Activated CD4-positive, alpha-beta memory T cell treated with anti-CD3 and anti-CD28 coated beads, Interleukin-2, amount 10 ng/mL, durations not matched to agents 7 days and 5 days (primary cell): ENCODE measurements at regions not wholly inside any gene's neighbourhood (a gene's known extent, or its start where the extent isn't known, plus 50 kb on each side); places are given as distances from the start of the nearest gene placed in this dataset.

Experiments
- CTCF ChIA-PET: fragments of 350-600 bp; sonication (Branson Sonifier 250); formaldehyde crosslinking; loops from one replicate; lab custom pipeline; 2021; ENCODE audit warnings: antibody characterized with exemption, inconsistent platforms; lab: Charles Lee
- POLR2A ChIA-PET: fragments of 350-600 bp; sonication (Branson Sonifier 250); formaldehyde crosslinking; loops from one replicate; lab custom pipeline; 2021; ENCODE audit warnings: antibody characterized with exemption; lab: Charles Lee
- DNase-seq: peaks from one replicate; pipeline ENCODE4 v3.0.0-alpha.2; 2020
- H3K27ac Mint-ChIP-seq: one replicate; pipeline ENCODE4 v1.8.0; 2021; ENCODE audit warnings: mild to moderate bottlenecking, mixed read lengths
- H3K27me3 Mint-ChIP-seq: one replicate; pipeline ENCODE4 v1.8.0; 2021; ENCODE audit warnings: mixed read lengths
- H3K36me3 Mint-ChIP-seq: one replicate; pipeline ENCODE4 v1.8.0; 2021; ENCODE audit warnings: low read depth, mixed read lengths
- H3K4me1 Mint-ChIP-seq: one replicate; pipeline ENCODE4 v1.8.0; 2021; ENCODE audit warnings: mixed read lengths
- H3K4me3 Mint-ChIP-seq: one replicate; pipeline ENCODE4 v1.8.0; 2021; ENCODE audit warnings: mild to moderate bottlenecking, mixed read lengths
- H3K9me3 Mint-ChIP-seq: one replicate; pipeline ENCODE4 v1.8.0; 2021; ENCODE audit warnings: mixed read lengths

GRCh38 chr9:24416136-24416535 lies 129.6 kb downstream of the IZUMO3 start:
- no peaks in the 10 kb centered on the region for H3K4me1 Mint-ChIP-seq
- no peaks in the 10 kb centered on the region for H3K36me3 Mint-ChIP-seq
- peaks cover 21% of the 10 kb centered on the region for H3K9me3 Mint-ChIP-seq
- ChIA-PET CTCF (no interaction called here), POLR2A (no interaction called here)
- no peak overlapping the region for H3K27ac Mint-ChIP-seq
- no peak for DNase-seq
- no peaks in the 10 kb centered on the region for H3K27me3 Mint-ChIP-seq
- no peak overlapping the region for H3K4me3 Mint-ChIP-seq

DNA sequence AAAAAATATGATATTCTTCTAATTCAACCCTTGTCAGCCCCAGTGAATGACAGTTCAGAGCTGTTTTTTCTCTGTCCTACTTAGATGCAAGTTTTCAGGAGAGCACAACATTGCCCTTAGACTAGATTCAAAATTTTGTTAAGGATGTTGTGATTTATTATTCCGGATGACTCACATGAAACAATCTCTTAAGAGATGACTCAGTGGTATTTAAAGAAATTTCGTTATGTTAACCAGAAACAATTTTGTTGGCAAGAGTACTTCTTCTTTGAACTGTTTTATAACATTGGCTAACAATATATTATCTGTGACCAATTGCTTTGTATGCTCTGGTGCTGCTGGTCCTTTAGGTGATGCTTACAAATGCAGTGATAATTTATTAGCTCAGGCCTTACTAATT lies 132.0 kb downstream of the IZUMO3 start:
- H3K4me1 Mint-ChIP-seq = no peaks in the 10 kb centered on the region
- CTCF ChIA-PET = no interaction called here
- H3K27me3 Mint-ChIP-seq = no peaks in the 10 kb centered on the region
- no peak for DNase-seq
- H3K27ac Mint-ChIP-seq = no peak overlapping the region
- POLR2A ChIA-PET = no interaction called here
- no peak overlapping the region for H3K4me3 Mint-ChIP-seq
- H3K9me3 Mint-ChIP-seq = peaks cover 22% of the 10 kb centered on the region
- H3K36me3 Mint-ChIP-seq = no peaks in the 10 kb centered on the region

DNA sequence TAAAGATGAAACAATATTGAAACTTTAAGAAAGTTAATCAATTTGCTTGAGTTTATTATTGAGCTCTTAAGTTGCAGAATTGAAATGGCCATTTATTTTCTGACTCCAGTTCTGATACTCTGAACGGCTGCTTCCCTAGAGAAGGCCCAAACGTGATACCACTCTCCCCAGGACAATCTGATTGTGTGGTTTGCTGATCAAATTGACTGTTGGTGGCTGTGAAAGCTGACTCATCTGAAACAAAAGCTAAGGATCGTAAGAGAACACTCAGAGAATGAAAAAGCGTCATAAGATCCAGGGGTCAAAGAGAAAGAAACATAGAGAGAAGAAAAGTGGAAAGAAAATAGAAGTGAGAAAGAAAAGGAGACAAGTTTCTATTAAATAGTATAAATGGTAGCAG lies 147.2 kb downstream of the IZUMO3 start:
- CTCF ChIA-PET = no interaction called here

DNA sequence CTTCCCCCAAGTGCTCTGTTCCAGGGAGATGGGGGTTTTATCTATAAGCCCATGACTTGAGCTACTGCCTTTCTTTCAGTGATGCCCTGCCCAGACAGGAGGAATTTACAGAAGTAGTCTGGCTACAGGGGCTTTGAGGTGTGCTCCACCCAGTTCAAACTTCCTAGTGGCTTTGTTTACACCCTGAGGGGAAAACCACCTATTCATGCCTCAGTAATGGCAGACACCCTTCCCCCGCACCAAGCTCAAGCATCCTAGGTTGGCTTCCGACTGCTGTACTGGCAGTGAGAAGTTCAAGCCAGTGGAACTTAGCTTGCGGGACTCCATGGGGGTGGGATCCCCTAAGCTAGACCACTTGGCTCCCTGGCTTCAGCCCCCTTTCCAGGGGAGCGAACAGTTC lies 154.6 kb downstream of the IZUMO3 start:
- no peaks in the 10 kb centered on the region for H3K27me3 Mint-ChIP-seq
- no peak overlapping the region for H3K4me3 Mint-ChIP-seq
- no peaks in the 10 kb centered on the region for H3K4me1 Mint-ChIP-seq
- peaks cover 12% of the 10 kb centered on the region for H3K9me3 Mint-ChIP-seq
- DNase-seq = no peak
- no peaks in the 10 kb centered on the region for H3K36me3 Mint-ChIP-seq
- no peak overlapping the region for H3K27ac Mint-ChIP-seq
- POLR2A ChIA-PET = no interaction called here
- CTCF ChIA-PET = no interaction called here

More for the DNA sequence above, 147.2 kb downstream of the IZUMO3 start:
- H3K27ac Mint-ChIP-seq = no peak overlapping the region
- H3K36me3 Mint-ChIP-seq = no peaks in the 10 kb centered on the region
- no peaks in the 10 kb centered on the region for H3K27me3 Mint-ChIP-seq
- POLR2A ChIA-PET = no interaction called here
- H3K4me1 Mint-ChIP-seq = no peaks in the 10 kb centered on the region
- H3K9me3 Mint-ChIP-seq = peaks cover 14% of the 10 kb centered on the region
- DNase-seq = no peak
- H3K4me3 Mint-ChIP-seq = no peak overlapping the region

DNA sequence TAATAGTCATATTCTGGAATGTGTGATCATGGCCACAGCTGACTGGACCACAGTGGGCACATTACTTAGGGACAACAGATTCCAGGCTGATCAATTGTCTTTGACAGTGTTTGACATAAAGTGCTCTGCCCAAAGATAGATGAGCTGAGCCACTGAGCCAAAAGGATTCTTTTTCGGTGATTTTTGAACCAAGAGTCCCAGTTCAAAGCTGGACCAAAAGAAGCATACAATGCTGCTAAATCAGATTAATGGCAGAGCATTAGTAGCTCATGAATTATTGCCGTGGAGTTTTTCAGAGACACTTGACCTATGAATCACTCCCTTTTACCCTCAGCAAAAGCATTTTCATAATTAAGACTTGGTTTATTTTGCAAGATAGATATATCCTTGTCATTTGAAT lies 160.6 kb downstream of the IZUMO3 start:
- no peaks in the 10 kb centered on the region for H3K4me1 Mint-ChIP-seq
- H3K4me3 Mint-ChIP-seq = no peak overlapping the region
- ChIA-PET POLR2A (no interaction called here), CTCF (interaction anchor here (0.6 kb wide), 1 partner anchor 127 kb away, joined by 3 read pairs; no protein-coding TSS in a partner anchor)
- H3K27ac Mint-ChIP-seq = no peak overlapping the region
- H3K36me3 Mint-ChIP-seq = no peaks in the 10 kb centered on the region
- H3K27me3 Mint-ChIP-seq = no peaks in the 10 kb centered on the region
- peaks cover 7% of the 10 kb centered on the region for H3K9me3 Mint-ChIP-seq
- DNase-seq = no peak

GRCh38 chr9:24382566-24382965 lies 163.1 kb downstream of the IZUMO3 start:
- H3K27me3 Mint-ChIP-seq = no peaks in the 10 kb centered on the region
- peaks cover 4% of the 10 kb centered on the region for H3K9me3 Mint-ChIP-seq
- no peak overlapping the region for H3K4me3 Mint-ChIP-seq
- no peaks in the 10 kb centered on the region for H3K4me1 Mint-ChIP-seq
- ChIA-PET CTCF (no interaction called here), POLR2A (no interaction called here)
- no peaks in the 10 kb centered on the region for H3K36me3 Mint-ChIP-seq
- no peak overlapping the region for H3K27ac Mint-ChIP-seq
- no peak for DNase-seq

GRCh38 chr9:24381205-24381604 lies 164.5 kb downstream of the IZUMO3 start:
- no peak for DNase-seq
- peaks cover 4% of the 10 kb centered on the region for H3K9me3 Mint-ChIP-seq
- ChIA-PET POLR2A (no interaction called here), CTCF (no interaction called here)
- H3K27ac Mint-ChIP-seq = no peak overlapping the region
- no peak overlapping the region for H3K4me3 Mint-ChIP-seq
- no peaks in the 10 kb centered on the region for H3K36me3 Mint-ChIP-seq
- H3K4me1 Mint-ChIP-seq = no peaks in the 10 kb centered on the region
- no peaks in the 10 kb centered on the region for H3K27me3 Mint-ChIP-seq

DNA sequence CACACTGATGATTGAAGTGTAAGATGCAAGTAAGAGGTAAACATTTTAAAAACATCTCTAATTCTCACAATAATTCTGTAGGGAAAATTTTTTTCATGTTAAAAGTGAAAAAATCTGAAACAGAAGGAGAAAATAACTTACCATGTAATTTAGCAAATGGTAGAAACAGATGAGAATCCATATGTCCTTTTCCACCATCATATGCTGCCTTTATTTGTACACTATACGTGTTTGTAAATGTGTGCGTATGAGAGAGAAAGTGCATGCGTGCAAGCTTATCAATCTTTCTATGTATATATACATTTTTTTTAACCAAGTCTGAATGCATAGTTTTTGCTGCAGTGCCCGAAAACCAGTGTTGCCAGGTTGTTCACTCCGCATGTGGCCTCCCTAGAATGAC lies 186.7 kb downstream of the IZUMO3 start:
- Mint-ChIP-seq H3K27me3 (no peaks in the 10 kb centered on the region), H3K4me3 (no peak overlapping the region), H3K9me3 (peaks cover 34% of the 10 kb centered on the region), H3K4me1 (no peaks in the 10 kb centered on the region), H3K36me3 (no peaks in the 10 kb centered on the region), H3K27ac (no peak overlapping the region)
- ChIA-PET POLR2A (no interaction called here), CTCF (no interaction called here)
- no peak for DNase-seq

DNA sequence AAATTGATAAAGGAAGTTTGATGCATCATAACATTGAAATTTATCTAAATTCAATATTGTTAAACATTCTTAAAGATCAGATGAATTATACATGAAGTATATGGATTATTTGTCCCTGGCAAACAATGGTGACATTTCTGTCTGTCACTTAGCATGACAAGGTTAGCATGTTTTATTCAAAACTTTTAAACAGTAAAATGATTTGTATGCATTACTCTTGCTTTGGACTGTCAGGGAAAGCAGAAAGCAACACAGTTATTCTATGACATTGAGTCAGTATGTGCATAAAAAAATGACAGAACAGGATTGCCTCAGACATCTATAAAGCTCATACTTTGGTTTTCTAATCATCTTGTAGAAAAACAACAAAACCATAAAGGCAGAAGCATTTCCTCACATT lies 193.7 kb downstream of the IZUMO3 start:
- no peaks in the 10 kb centered on the region for H3K4me1 Mint-ChIP-seq
- H3K27me3 Mint-ChIP-seq = no peaks in the 10 kb centered on the region
- ChIA-PET POLR2A (no interaction called here), CTCF (no interaction called here)
- H3K4me3 Mint-ChIP-seq = no peak overlapping the region
- no peak for DNase-seq
- H3K9me3 Mint-ChIP-seq = peaks cover 22% of the 10 kb centered on the region
- H3K27ac Mint-ChIP-seq = no peak overlapping the region
- no peaks in the 10 kb centered on the region for H3K36me3 Mint-ChIP-seq

DNA sequence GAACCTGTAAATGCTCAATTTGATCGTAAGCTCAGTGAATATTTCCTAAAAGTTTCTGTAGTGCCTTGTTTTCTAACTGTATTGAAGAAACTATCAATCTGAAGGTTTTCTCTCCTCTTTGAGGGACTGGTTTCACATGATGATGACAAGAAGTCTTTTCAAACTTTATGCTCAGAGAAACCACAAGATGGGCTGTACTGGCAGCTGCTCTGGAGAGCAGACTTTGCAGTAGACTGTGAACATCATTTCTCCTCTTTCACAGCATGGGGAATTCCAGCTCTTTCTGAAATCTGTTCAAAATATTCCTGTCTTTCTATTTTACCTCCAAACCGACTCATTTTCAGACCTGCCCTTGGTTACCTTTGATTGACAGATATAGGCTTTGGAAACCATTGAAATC lies 194.4 kb downstream of the IZUMO3 start:
- no peak overlapping the region for H3K4me3 Mint-ChIP-seq
- POLR2A ChIA-PET = no interaction called here
- H3K36me3 Mint-ChIP-seq = no peaks in the 10 kb centered on the region
- peaks cover 23% of the 10 kb centered on the region for H3K9me3 Mint-ChIP-seq
- no peaks in the 10 kb centered on the region for H3K27me3 Mint-ChIP-seq
- H3K4me1 Mint-ChIP-seq = no peaks in the 10 kb centered on the region
- H3K27ac Mint-ChIP-seq = no peak overlapping the region
- no peak for DNase-seq
- CTCF ChIA-PET = no interaction called here

DNA sequence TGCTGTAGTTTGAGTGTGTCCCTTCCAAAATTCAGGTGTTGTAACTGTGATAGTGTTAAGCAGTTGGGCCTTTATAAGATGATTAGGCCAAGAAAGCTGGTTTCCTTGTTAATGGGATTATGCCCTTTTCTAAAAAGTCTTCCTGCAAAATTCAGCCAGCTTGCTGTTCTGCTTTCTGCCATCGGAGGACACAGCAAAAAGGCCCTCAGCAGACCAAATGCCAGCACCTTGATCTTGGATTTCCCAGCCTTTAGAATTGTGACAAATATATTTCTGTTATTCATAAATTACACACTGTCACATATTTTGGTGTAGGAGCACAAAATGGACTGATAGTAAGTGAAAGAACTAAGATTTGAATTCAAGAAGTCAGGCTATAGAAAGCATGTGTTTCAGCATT lies 203.2 kb downstream of the IZUMO3 start:
- Mint-ChIP-seq H3K4me3 (no peak overlapping the region), H3K9me3 (peaks cover 12% of the 10 kb centered on the region), H3K27ac (no peak overlapping the region), H3K27me3 (no peaks in the 10 kb centered on the region), H3K4me1 (no peaks in the 10 kb centered on the region), H3K36me3 (no peaks in the 10 kb centered on the region)
- DNase-seq = no peak
- CTCF ChIA-PET = no interaction called here
- POLR2A ChIA-PET = no interaction called here

DNA sequence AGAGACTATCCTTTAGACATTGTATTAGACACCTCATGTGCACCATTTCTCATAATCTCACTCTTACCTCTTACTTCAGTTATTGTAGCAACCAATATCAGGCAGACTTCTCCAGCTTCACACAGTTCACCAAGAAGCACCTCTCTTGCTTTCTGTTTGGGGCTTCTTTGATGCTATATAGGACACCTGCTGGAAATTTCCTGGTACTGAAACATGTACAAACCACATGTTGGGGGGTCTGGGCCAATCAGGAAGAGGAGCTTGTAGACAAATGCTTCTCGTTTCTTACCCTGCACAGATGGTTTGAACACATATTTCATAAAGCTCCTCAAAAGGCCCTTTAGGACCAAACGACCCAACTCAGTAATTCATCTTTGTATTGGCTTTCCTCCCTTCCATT lies 212.1 kb downstream of the IZUMO3 start:
- Mint-ChIP-seq H3K27ac (no peak overlapping the region), H3K4me3 (no peak overlapping the region), H3K36me3 (no peaks in the 10 kb centered on the region), H3K27me3 (no peaks in the 10 kb centered on the region), H3K4me1 (no peaks in the 10 kb centered on the region), H3K9me3 (peaks cover 9% of the 10 kb centered on the region)
- ChIA-PET CTCF (no interaction called here), POLR2A (no interaction called here)
- DNase-seq = no peak

- ChIA-PET POLR2A (no interaction called here), CTCF (no interaction called here)
- H3K27ac Mint-ChIP-seq = no peak overlapping the region
- H3K4me1 Mint-ChIP-seq = no peaks in the 10 kb centered on the region
- no peaks in the 10 kb centered on the region for H3K27me3 Mint-ChIP-seq
- no peak for DNase-seq
- H3K9me3 Mint-ChIP-seq = peaks cover 11% of the 10 kb centered on the region
- H3K4me3 Mint-ChIP-seq = no peak overlapping the region
- H3K36me3 Mint-ChIP-seq = no peaks in the 10 kb centered on the region
Measured at GRCh38 chr9:24298912-24299311, 246.8 kb downstream of the IZUMO3 start.

- Mint-ChIP-seq H3K27me3 (no peaks in the 10 kb centered on the region), H3K9me3 (peaks cover 11% of the 10 kb centered on the region), H3K27ac (no peak overlapping the region), H3K4me3 (no peak overlapping the region), H3K36me3 (no peaks in the 10 kb centered on the region), H3K4me1 (no peaks in the 10 kb centered on the region)
- ChIA-PET CTCF (no interaction called here), POLR2A (no interaction called here)
- no peak for DNase-seq
Measured at GRCh38 chr9:24297931-24298330, 247.8 kb downstream of the IZUMO3 start.

GRCh38 chr9:24296124-24296523 lies 249.6 kb downstream of the IZUMO3 start:
- H3K9me3 Mint-ChIP-seq = peaks cover 16% of the 10 kb centered on the region
- ChIA-PET POLR2A (no interaction called here), CTCF (no interaction called here)
- no peak for DNase-seq
- H3K27me3 Mint-ChIP-seq = no peaks in the 10 kb centered on the region
- H3K4me3 Mint-ChIP-seq = no peak overlapping the region
- H3K36me3 Mint-ChIP-seq = no peaks in the 10 kb centered on the region
- H3K4me1 Mint-ChIP-seq = no peaks in the 10 kb centered on the region
- no peak overlapping the region for H3K27ac Mint-ChIP-seq
